ENCODE measurements at regions not wholly inside any gene's neighbourhood (a gene's known extent, or its start where the extent isn't known, plus 50 kb on each side); places are given as distances from the start of the nearest gene placed in this dataset.
"Not testable (repeated sequence)": the region's sequence is repeated elsewhere in the genome, so short reads cannot be mapped to it uniquely, and the experiment has no call there.

- intact Hi-C loops (cut with DNase I), result no loop called here
- 56 to 62% methylated on average over 7 of the region's 7 CpGs for WGBS, 2 donors
- H3K4me1 ChIP-seq, result no peaks in the 10 kb centered on the region
- TF ChIP-seq POLR2A (IDR thresholded peaks at IDR 0.05), result no peak
- TF ChIP-seq CTCF (IDR thresholded peaks at IDR 0.05), result no peak
- no peak for DNase-seq
- H3K36me3 ChIP-seq, result no peaks in the 10 kb centered on the region
- no peak overlapping the region for H3K4me3 ChIP-seq
- H3K9me3 ChIP-seq, result peaks cover 0 to 8% (median 0%) of the 10 kb centered on the region in 3 donors
- no peak overlapping the region for H3K27ac ChIP-seq
- no peaks in the 10 kb centered on the region for H3K27me3 ChIP-seq
Observed at GRCh38 chr14:86756521-86757190, 1226.7 kb downstream of the FLRT2 start.

DNA sequence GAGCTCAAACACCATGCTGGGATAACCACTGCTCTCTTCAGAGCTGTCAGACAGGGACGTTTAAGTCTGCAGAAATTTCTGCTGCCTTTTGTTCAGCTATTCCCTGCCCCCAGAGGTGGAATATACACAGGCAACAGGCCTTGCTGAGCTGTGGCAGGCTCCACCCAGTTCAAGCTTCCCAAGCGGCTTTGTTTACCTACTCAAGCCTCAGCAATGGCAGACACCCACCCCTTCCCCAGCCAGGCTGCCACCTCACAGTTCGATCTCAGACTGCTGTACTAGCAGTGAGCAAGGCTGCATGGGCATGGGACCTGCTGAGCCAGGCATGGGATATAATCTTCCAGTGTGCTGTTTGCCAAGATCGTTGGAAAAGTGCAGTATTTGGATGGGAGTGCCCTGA, 1220.5 kb downstream of the FLRT2 start:
- intact Hi-C loops (cut with DNase I); H3K4me3 ChIP-seq; DNase-seq; H3K4me1 ChIP-seq; H3K27ac ChIP-seq; H3K27me3 ChIP-seq; H3K36me3 ChIP-seq: not testable (repeated sequence)
- WGBS, 2 donors, result 47 to 56% methylated on average over 2 of the region's 4 CpGs
- peaks cover 0 to 16% (median 0%) of the 10 kb centered on the region in 3 donors for H3K9me3 ChIP-seq

DNA sequence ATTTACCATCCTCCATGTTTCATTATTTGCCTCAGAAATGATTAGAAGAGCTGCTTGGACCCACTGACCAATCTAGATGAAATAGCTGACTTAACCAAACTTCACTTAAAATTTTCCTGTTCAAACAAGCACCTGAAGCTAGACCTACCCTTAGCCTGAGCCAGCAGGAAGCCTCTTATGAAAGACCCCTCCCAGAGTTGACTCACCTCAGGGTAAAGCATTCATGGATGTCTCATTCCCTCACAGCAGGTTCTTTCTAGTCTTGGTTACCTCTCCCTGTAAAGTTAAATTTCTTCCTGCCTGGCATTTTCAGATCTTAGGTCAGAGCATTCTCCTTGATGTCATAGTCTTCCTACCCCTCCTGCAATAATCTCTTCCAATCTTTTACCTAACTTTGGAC, 1209.8 kb downstream of the FLRT2 start:
- H3K27ac ChIP-seq, result no peak overlapping the region
- H3K9me3 ChIP-seq, result no peaks in the 10 kb centered on the region
- H3K36me3 ChIP-seq, result no peaks in the 10 kb centered on the region
- H3K4me1 ChIP-seq, result no peaks in the 10 kb centered on the region
- intact Hi-C loops (cut with DNase I), result no loop called here
- no peaks in the 10 kb centered on the region for H3K27me3 ChIP-seq
- no peak for DNase-seq
- no peak overlapping the region for H3K4me3 ChIP-seq
- TF ChIP-seq CTCF (IDR thresholded peaks at IDR 0.05) (no peak), POLR2A (IDR thresholded peaks at IDR 0.05) (no peak)

DNA sequence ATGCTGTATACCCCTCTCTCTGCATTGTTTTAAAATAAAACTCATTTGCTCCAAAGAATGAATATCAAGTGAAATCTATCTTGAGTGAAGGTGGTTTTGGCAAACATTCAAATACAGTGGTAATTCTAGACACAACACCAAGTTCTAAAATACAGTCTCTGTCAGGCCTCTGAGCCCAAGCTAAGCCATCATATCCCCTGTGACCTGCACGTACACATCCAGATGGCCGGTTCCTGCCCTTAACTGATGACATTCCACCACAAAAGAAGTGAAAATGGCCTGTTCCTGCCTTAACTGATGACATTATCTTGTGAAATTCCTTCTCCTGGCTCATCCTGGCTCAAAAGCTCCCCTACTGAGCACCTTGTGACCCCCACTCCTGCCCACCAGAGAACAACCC, 1201.5 kb downstream of the FLRT2 start:
- H3K4me3 ChIP-seq; H3K4me1 ChIP-seq; H3K27ac ChIP-seq; intact Hi-C loops (cut with DNase I); H3K9me3 ChIP-seq; H3K27me3 ChIP-seq; H3K36me3 ChIP-seq; DNase-seq: not testable (repeated sequence)
- 75 to 78% methylated on average over 2 of the region's 2 CpGs for WGBS, 2 donors

GRCh38 chr14:86723254-86723624, 1193.3 kb downstream of the FLRT2 start:
- no peaks in the 10 kb centered on the region for H3K4me1 ChIP-seq
- H3K4me3 ChIP-seq, result no peak overlapping the region
- no peaks in the 10 kb centered on the region for H3K27me3 ChIP-seq
- intact Hi-C loops (cut with DNase I), result no loop called here
- no peaks in the 10 kb centered on the region for H3K9me3 ChIP-seq
- no peak overlapping the region for H3K27ac ChIP-seq
- DNase-seq, result no peak
- no peaks in the 10 kb centered on the region for H3K36me3 ChIP-seq
- TF ChIP-seq POLR2A (IDR thresholded peaks at IDR 0.05) (no peak), CTCF (IDR thresholded peaks at IDR 0.05) (no peak)

DNA sequence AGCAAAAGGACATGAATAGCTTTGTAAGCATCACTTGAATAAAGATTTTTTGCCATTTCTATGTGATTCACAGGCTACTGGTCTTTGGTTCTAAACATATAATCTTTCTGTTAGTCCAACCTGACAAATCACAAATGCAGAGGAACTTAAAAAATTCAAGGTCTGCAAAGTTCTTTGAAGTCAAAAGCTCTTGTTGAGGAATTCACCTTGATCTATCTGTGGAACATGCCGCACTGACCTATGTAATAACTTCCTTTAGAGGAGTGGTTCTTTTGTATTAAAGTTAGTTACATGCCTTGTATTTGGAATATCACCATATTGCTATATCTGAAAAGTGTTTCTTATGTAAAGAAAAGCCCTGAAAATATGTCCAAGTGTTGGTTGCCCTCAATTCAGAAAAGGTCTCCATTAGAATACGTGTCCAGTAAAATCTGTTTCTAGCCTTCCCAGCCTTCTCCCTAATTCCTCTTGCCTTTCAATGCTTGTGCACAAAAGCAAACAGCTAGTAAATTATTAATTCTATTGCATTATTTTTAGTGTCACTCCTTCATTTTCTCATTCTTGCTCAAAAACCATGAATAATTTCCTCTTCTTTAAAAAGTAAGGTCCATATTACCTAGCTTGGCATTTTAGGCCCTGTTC, 1192.8 kb downstream of the FLRT2 start:
- Histone ChIP-seq H3K4me1 (no peaks in the 10 kb centered on the region), H3K4me3 (no peak overlapping the region), H3K9me3 (no peaks in the 10 kb centered on the region), H3K36me3 (no peaks in the 10 kb centered on the region), H3K27me3 (no peaks in the 10 kb centered on the region), H3K27ac (no peak overlapping the region)
- WGBS, 2 donors, result 49 to 57% methylated on average over 2 of the region's 2 CpGs
- intact Hi-C loops (cut with DNase I), result no loop called here
- TF ChIP-seq CTCF (IDR thresholded peaks at IDR 0.05) (no peak), POLR2A (IDR thresholded peaks at IDR 0.05) (no peak)
- DNase-seq, result no peak

Measured in esophagus squamous epithelium (tissue), 5 donors.